ENCODE measurements at regions not wholly inside any gene's neighbourhood (a gene's known extent, or its start where the extent isn't known, plus 50 kb on each side); places are given as distances from the start of the nearest gene placed in this dataset.

DNA sequence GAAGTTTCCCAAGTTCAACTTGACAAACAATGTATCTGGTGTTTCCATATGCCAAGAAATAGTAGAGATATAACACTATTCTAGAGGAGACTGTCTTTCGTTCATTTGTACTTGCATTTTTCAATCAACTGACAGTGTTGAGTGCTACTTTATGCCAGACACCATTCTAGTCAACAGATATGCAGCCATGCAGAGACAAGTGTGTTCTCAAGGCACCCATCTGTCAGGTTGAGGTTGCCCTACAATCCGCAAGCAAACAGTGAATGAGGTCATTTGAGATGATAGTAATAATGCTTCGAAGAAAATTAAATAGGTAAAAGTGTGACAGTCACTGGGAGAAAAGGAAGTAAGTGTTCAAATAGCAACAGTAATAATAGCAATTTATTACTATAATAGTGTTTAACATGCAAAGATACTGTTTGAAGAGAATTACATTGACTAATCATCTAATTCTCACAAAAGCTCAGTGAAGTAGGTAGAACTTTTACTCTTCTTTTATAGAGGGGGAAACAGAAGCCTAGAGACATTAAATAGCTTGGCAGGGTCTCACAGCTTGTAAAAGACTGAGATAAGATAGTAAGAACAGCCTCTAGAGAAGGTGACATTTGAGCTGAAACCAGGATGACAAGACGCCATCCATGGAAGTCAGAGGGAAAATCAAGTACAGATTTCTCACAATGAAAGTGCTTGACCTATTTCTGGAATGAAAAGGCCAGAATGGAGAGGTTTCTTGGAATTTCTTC, 936.9 kb downstream of the SORCS3 start:
- no peak for TF ChIP-seq EZH2phosphoT487 (conservative IDR thresholded peaks at IDR 0.05; ENCODE audit: low read length)
- TF ChIP-seq, protein P1, sequence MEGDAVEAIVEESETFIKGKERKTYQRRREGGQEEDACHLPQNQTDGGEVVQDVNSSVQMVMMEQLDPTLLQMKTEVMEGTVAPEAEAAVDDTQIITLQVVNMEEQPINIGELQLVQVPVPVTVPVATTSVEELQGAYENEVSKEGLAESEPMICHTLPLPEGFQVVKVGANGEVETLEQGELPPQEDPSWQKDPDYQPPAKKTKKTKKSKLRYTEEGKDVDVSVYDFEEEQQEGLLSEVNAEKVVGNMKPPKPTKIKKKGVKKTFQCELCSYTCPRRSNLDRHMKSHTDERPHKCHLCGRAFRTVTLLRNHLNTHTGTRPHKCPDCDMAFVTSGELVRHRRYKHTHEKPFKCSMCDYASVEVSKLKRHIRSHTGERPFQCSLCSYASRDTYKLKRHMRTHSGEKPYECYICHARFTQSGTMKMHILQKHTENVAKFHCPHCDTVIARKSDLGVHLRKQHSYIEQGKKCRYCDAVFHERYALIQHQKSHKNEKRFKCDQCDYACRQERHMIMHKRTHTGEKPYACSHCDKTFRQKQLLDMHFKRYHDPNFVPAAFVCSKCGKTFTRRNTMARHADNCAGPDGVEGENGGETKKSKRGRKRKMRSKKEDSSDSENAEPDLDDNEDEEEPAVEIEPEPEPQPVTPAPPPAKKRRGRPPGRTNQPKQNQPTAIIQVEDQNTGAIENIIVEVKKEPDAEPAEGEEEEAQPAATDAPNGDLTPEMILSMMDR (IDR thresholded peaks at IDR 0.05; ENCODE audit: insufficient read depth, low read length, poor library complexity, severe bottlenecking), result no peak
